ENCODE measurements at regions not wholly inside any gene's neighbourhood (a gene's known extent, or its start where the extent isn't known, plus 50 kb on each side); places are given as distances from the start of the nearest gene placed in this dataset.

DNA sequence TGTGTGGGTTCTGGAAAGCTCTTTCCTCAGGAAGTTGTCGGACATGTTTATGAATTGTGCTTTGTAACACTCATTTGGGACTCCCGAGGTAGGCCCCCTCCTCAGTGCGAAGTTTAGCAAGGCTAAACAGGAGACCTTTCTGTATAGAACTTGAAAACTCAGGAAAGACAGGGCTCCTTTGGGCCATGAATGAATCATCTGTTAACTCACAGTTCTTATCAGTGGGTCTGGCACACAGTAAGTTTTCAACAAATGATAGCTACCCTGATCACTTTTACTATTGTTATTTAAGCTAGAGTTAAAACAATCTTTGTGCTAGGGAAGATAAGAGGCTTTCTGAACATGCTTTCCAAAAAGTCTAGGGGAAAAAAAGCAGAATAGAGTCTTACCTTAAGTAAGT lies 430.5 kb upstream of the ETAA1 start:
- intact Hi-C loops (cut with micrococcal nuclease), result no loop called here
- WGBS, 2 experiments (ENCODE audit: extremely low coverage in 2 of 2, insufficient read length in 1 of 2), result 33% methylated on average over 2 of the region's 3 CpGs; no CpG with 5 or more reads in 1 of the 2 experiments
- Histone ChIP-seq H4K8ac (ENCODE audit: low read depth in 2 of 2, low read length in 2 of 2) (no peak overlapping the region; a peak in 1 of 4 replicates), H3K9ac (ENCODE audit: low read depth, low read length) (no peak overlapping the region), H3K56ac (ENCODE audit: extremely low read depth, insufficient read depth, low read length) (no peak overlapping the region), H3K18ac (ENCODE audit: low read depth, low read length) (no peak overlapping the region), H4K91ac (ENCODE audit: insufficient read depth, low read depth, low read length) (no peak overlapping the region), H2BK20ac (ENCODE audit: low read depth, low read length) (no peak overlapping the region), H3K36me3 (ENCODE audit: control insufficient read depth, insufficient read depth, low read length) (no peaks in the 10 kb centered on the region), H3K9me1 (ENCODE audit: insufficient read depth, low read length) (no peaks in the 10 kb centered on the region), H3K14ac (replicated peaks; ENCODE audit: low read depth, low read length) (no peak overlapping the region), H4K5ac (ENCODE audit: low read depth, low read length) (no peak overlapping the region), H2AK5ac (ENCODE audit: low read depth, low read length) (no peak overlapping the region), H2AK9ac (replicated peaks; ENCODE audit: low read depth, low read length, poor library complexity) (no peak overlapping the region), H3K4me1 (ENCODE audit: control insufficient read depth, insufficient read depth, low read length) (no peaks in the 10 kb centered on the region), H2AFZ (replicated peaks; ENCODE audit: low read length, poor library complexity) (no peak overlapping the region), H2BK15ac (ENCODE audit: low read depth, low read length) (no peak overlapping the region), H3K4ac (ENCODE audit: low read depth, low read length) (no peak overlapping the region), H3K4me3 (ENCODE audit: insufficient read depth, low read depth, low read length) (no peak overlapping the region), H3K79me1 (ENCODE audit: low read depth in 1 of 2, low read length in 2 of 2) (no peaks in the 10 kb centered on the region), H3K23ac (ENCODE audit: low read depth, low read length) (no peak overlapping the region), H3K27ac (ENCODE audit: insufficient read depth, low read length) (no peak overlapping the region), H2BK5ac (ENCODE audit: low read depth, low read length, poor library complexity, severe bottlenecking) (no peak overlapping the region), H3K9me3 (ENCODE audit: control insufficient read depth, insufficient read depth, low read length) (no peaks in the 10 kb centered on the region), H3K27me3 (ENCODE audit: control insufficient read depth, insufficient read depth, low read length) (no peaks in the 10 kb centered on the region), H3K4me2 (ENCODE audit: low read depth, low read length) (no peak overlapping the region), H2BK120ac (ENCODE audit: low read depth, low read length) (no peak overlapping the region), H4K20me1 (ENCODE audit: insufficient read depth, low read length) (no peaks in the 10 kb centered on the region)
- TF ChIP-seq CEBPB (IDR thresholded peaks at IDR 0.05; ENCODE audit: low read depth, low read length) (no peak), RCOR1 (IDR thresholded peaks at IDR 0.05; ENCODE audit: insufficient replicate concordance, low read length) (no peak), MAFK (IDR thresholded peaks at IDR 0.05; ENCODE audit: low read depth, low read length) (no peak), NFE2L2 (IDR thresholded peaks at IDR 0.05; ENCODE audit: low read depth, low read length) (no peak), BHLHE40 (IDR thresholded peaks at IDR 0.05; ENCODE audit: low read depth, low read length) (no peak), USF2 (IDR thresholded peaks at IDR 0.05; ENCODE audit: low read depth, low read length) (no peak), CTCF (conservative IDR thresholded peaks at IDR 0.05; ENCODE audit: low read depth, low read length) (no peak), RAD21 (IDR thresholded peaks at IDR 0.05; ENCODE audit: low read length) (no peak)
- ATAC-seq (ENCODE audit: low read depth) (0 out of 2 replicates have a peak, but pooled peaks have one; percentile 21), DNase-seq (peak; percentile 55)
- in situ Hi-C loops (cut with MboI; ENCODE audit: low sequenced_read_pairs), result no loop called here
- dilution Hi-C loops (cut with HindIII; ENCODE audit: low sequenced_read_pairs, unreplicated experiment), result no loop called here
- POLR2A ChIA-PET (ENCODE audit: unreplicated experiment), result interaction anchor here (0.6 kb wide), 1 partner anchor 1032 kb away, joined by 4 read pairs; no protein-coding TSS in a partner anchor
- no TSS peak for BruUV-seq (replicated peaks)
- CTCF ChIA-PET, result no interaction called here

Measured in IMR-90 (cell line).